Ishikawa (cell line): ENCODE measurements at regions not wholly inside any gene's neighbourhood (a gene's known extent, or its start where the extent isn't known, plus 50 kb on each side); places are given as distances from the start of the nearest gene placed in this dataset.

Source experiments
- CREB1 ChIP-seq: IDR thresholded peaks from 2 replicates; pipeline ENCODE4 v1.6.1; 2012; ENCODE audit warnings: low read depth
- NFIC ChIP-seq: IDR thresholded peaks from 2 replicates; pipeline ENCODE4 v1.6.1; 2012
- TAF1 ChIP-seq: IDR thresholded peaks from 2 replicates; pipeline ENCODE4 v1.6.1; 2012; ENCODE audit warnings: low read depth, mild to moderate bottlenecking

- no peak for TF ChIP-seq CREB1
- no peak for TF ChIP-seq NFIC
- no peak for TF ChIP-seq TAF1
Observed at GRCh38 chr9:78892769-78893168, 595.8 kb downstream of the PSAT1 start.
